HG03521 (cell line): ENCODE measurements at regions not wholly inside any gene's neighbourhood (a gene's known extent, or its start where the extent isn't known, plus 50 kb on each side); places are given as distances from the start of the nearest gene placed in this dataset.

Source experiments
- ATAC-seq: cut with Tn5 transposase; IDR thresholded peaks from one replicate; pipeline ENCODE4 v1.9.1; 2021; ENCODE audit warnings: mild to moderate bottlenecking, moderate library complexity; ENCODE audit not compliant: unreplicated experiment

- no peak for ATAC-seq
Measured at GRCh38 chr7:120201290-120201689, 71.7 kb upstream of the KCND2 start.

GRCh38 chr7:120205101-120205500, 67.9 kb upstream of the KCND2 start:
- ATAC-seq, result no peak

GRCh38 chr7:120207037-120207436, 65.9 kb upstream of the KCND2 start:
- no peak for ATAC-seq

GRCh38 chr7:120215654-120216053, 57.3 kb upstream of the KCND2 start:
- ATAC-seq, result no peak

- no peak for ATAC-seq
Measured at GRCh38 chr7:120216947-120217346, 56.0 kb upstream of the KCND2 start.

- no peak for ATAC-seq
Measured at GRCh38 chr7:120218712-120219111, 54.3 kb upstream of the KCND2 start.

GRCh38 chr7:120221666-120222065, 51.3 kb upstream of the KCND2 start:
- no peak for ATAC-seq
